Vagina (tissue), 2 donors: ENCODE measurements at regions not wholly inside any gene's neighbourhood (a gene's known extent, or its start where the extent isn't known, plus 50 kb on each side); places are given as distances from the start of the nearest gene placed in this dataset.

Source experiments
- CTCF ChIP-seq, 3 experiments: fragments of 450-650 bp in 2 of 3; fragments of 200-600 bp in 1 of 3; sonication (generic) in 1 of 3; IDR thresholded peaks; one replicate each; pipeline ENCODE4 v1.5.1; 2017 to 2019; ENCODE audit warnings: antibody characterized with exemption in 3 of 3, mild to moderate bottlenecking in 2 of 3, moderate library complexity in 2 of 3
- POLR2A ChIP-seq, 2 donors: fragments of 450-650 bp; IDR thresholded peaks; one replicate each; pipeline ENCODE4 v1.6.1; 2017; ENCODE audit warnings: antibody characterized with exemption in 2 of 2, mild to moderate bottlenecking in 2 of 2, moderate library complexity in 2 of 2
- POLR2AphosphoS5 ChIP-seq, 2 donors: sonication (generic); formaldehyde crosslinking; IDR thresholded peaks; one replicate each; pipeline ENCODE4 v1.9.0; 2017; ENCODE audit warnings: antibody characterized with exemption in 2 of 2, mild to moderate bottlenecking in 2 of 2, low read depth in 1 of 2; ENCODE audit not compliant: insufficient read depth in 1 of 2

DNA sequence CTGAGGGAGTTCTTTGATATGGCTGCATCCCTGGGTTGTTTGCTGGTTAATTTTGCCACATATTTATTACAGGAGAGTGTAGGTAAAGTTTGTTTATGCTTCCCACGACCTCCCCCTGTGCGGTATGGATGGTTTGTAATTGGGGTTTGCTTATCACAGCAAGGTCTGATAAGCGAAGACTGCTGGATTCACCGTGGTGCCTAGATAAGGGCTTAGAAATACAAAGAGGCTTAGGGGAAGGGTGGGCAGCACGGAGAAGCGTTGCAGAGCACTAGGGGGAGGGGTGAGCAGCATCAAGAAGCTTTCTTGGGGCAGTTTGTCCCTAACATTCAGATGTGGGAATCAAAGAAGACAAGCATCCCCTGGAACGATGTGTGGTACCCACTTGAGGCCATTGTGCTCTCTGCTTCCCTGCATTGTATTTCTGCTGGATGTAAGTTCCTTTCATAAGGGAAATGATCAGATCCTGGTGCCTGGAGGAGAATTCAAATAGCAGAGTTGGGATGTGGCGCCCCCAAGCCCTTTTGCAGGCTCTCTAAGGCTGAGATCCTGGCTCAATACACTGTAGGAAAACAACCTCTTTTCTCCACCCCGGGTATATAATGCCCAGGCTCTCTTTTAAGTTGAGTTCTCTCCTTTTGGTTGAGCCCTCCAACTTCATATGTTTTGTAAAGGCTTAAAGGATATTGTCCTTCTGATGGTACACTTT, 598.1 kb upstream of the ADGRL4 start:
- TF ChIP-seq CTCF (IDR thresholded peaks at IDR 0.05) (no peak), POLR2AphosphoS5 (IDR thresholded peaks at IDR 0.05; ENCODE audit: insufficient read depth in 1 of 2, low read depth in 1 of 2) (no peak), POLR2A (IDR thresholded peaks at IDR 0.05) (no peak)
